Liver (tissue), 3 donors: ENCODE measurements at regions not wholly inside any gene's neighbourhood (a gene's known extent, or its start where the extent isn't known, plus 50 kb on each side); places are given as distances from the start of the nearest gene placed in this dataset.

Source experiments
- GABPA ChIP-seq, 2 donors: IDR thresholded peaks in 1 of 2; conservative IDR thresholded peaks in 1 of 2; 2 replicates each; pipeline ENCODE4 v1.6.1; 2016; ENCODE audit warnings: antibody characterized with exemption in 2 of 2, mild to moderate bottlenecking in 1 of 2, moderate library complexity in 1 of 2
- JUND ChIP-seq, 2 donors: IDR thresholded peaks; 2 replicates each; pipeline ENCODE4 v1.6.1; 2016; ENCODE audit warnings: antibody characterized with exemption in 2 of 2
- TF ChIP-seq, protein P1 (sequence below): fragments of 150-350 bp; IDR thresholded peaks from 2 replicates; pipeline ENCODE4 v1.5.1; 2017; ENCODE audit warnings: improper control_type of control experiment, low read depth, low read length; ENCODE audit not compliant: missing input control
- donor health status: healthy.
- donor health status: healthy.

DNA sequence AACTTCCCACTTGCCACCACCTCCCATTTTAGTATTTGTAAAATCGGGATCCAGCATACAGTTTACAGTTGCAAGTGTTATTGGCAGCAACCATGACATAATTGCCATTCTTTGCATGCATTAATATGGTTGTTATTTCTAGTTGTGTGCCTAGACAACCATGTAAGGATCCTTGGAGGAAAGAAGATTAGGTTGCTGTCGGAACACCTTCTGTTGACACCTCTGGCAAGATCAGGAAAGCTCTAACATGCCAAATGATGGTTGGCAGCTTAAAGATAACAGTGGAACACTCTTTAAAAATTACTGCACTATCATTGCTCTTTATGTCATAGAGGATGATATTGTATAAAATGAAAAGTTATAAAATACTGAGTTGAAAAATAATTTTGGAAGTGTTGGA lies 313.5 kb upstream of the RARB start:
- TF ChIP-seq GABPA (IDR thresholded peaks at IDR 0.05 in 1 of 2, conservative IDR thresholded peaks at IDR 0.05 in 1 of 2) (no peak), JUND (IDR thresholded peaks at IDR 0.05) (no peak)
- TF ChIP-seq, protein P1, sequence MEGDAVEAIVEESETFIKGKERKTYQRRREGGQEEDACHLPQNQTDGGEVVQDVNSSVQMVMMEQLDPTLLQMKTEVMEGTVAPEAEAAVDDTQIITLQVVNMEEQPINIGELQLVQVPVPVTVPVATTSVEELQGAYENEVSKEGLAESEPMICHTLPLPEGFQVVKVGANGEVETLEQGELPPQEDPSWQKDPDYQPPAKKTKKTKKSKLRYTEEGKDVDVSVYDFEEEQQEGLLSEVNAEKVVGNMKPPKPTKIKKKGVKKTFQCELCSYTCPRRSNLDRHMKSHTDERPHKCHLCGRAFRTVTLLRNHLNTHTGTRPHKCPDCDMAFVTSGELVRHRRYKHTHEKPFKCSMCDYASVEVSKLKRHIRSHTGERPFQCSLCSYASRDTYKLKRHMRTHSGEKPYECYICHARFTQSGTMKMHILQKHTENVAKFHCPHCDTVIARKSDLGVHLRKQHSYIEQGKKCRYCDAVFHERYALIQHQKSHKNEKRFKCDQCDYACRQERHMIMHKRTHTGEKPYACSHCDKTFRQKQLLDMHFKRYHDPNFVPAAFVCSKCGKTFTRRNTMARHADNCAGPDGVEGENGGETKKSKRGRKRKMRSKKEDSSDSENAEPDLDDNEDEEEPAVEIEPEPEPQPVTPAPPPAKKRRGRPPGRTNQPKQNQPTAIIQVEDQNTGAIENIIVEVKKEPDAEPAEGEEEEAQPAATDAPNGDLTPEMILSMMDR: no peak
